HFFc6 (cell line): ENCODE measurements at regions not wholly inside any gene's neighbourhood (a gene's known extent, or its start where the extent isn't known, plus 50 kb on each side); places are given as distances from the start of the nearest gene placed in this dataset.

Source experiments
- DNase-seq: peaks from one replicate; pipeline ENCODE4 v3.0.0-alpha.2; 2018
- H3K27ac Mint-ChIP-seq: 2 replicates; pipeline ENCODE4 v1.8.0; 2020; ENCODE audit warnings: mild to moderate bottlenecking, mixed read lengths
- H3K27me3 Mint-ChIP-seq: 2 replicates; pipeline ENCODE4 v1.8.0; 2021; ENCODE audit warnings: mild to moderate bottlenecking, moderate library complexity, mixed read lengths; ENCODE audit not compliant: insufficient read depth
- H3K36me3 Mint-ChIP-seq: 2 replicates; pipeline ENCODE4 v1.8.0; 2021; ENCODE audit warnings: low read depth, mixed read lengths
- H3K4me1 Mint-ChIP-seq: 2 replicates; pipeline ENCODE4 v1.8.0; 2020; ENCODE audit warnings: low read depth, mixed read lengths
- H3K4me3 Mint-ChIP-seq: 2 replicates; pipeline ENCODE4 v1.8.0; 2020; ENCODE audit warnings: mild to moderate bottlenecking, moderate library complexity, mixed read lengths
- H3K9me3 Mint-ChIP-seq: 2 replicates; pipeline ENCODE4 v1.8.0; 2020; ENCODE audit warnings: mild to moderate bottlenecking, mixed read lengths
- CTCF ChIP-seq: fragments of 200-600 bp; sonication (generic); IDR thresholded peaks from 2 replicates; pipeline ENCODE4 v1.5.0; 2021; ENCODE audit warnings: antibody characterized with exemption, mild to moderate bottlenecking

DNA sequence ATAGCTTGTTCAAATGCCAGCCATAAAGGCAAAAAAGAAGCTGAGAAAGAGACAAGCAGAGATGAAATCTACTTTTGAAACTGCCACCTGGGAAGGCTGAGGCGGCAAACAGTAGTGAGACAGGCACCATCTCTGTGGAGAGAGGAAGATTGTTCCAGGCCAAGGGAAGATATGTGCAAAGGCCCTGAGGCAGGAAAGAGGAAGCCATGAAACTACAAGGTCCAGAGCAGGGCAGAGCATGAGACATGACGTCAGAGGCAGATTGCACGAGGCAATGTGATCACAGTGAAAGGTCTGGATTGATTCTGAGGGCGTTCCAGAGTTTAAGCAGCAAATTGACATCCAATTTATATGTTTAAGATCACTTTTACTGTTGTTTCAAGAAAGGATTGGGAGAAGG lies 226.1 kb downstream of the QDPR start:
- H3K36me3 Mint-ChIP-seq, result no peaks in the 10 kb centered on the region
- H3K9me3 Mint-ChIP-seq, result no peaks in the 10 kb centered on the region
- H3K4me1 Mint-ChIP-seq, result no peaks in the 10 kb centered on the region; the same call in 1 of the 2 replicates
- no peak overlapping the region for H3K27ac Mint-ChIP-seq
- no peak for TF ChIP-seq CTCF
- H3K4me3 Mint-ChIP-seq, result no peak overlapping the region
- DNase-seq, result no peak
- peaks cover 2% of the 10 kb centered on the region; the same call in 1 of the 2 replicates for H3K27me3 Mint-ChIP-seq

- H3K27me3 Mint-ChIP-seq, result peaks cover 2% of the 10 kb centered on the region; the same call in 1 of the 2 replicates
- no peaks in the 10 kb centered on the region; the same call in 1 of the 2 replicates for H3K4me1 Mint-ChIP-seq
- H3K27ac Mint-ChIP-seq, result no peak overlapping the region
- TF ChIP-seq CTCF, result no peak
- DNase-seq, result no peak
- no peaks in the 10 kb centered on the region for H3K36me3 Mint-ChIP-seq
- no peak overlapping the region for H3K4me3 Mint-ChIP-seq
- no peaks in the 10 kb centered on the region for H3K9me3 Mint-ChIP-seq
Measured at GRCh38 chr4:17284323-17285175, 227.3 kb downstream of the QDPR start.

DNA sequence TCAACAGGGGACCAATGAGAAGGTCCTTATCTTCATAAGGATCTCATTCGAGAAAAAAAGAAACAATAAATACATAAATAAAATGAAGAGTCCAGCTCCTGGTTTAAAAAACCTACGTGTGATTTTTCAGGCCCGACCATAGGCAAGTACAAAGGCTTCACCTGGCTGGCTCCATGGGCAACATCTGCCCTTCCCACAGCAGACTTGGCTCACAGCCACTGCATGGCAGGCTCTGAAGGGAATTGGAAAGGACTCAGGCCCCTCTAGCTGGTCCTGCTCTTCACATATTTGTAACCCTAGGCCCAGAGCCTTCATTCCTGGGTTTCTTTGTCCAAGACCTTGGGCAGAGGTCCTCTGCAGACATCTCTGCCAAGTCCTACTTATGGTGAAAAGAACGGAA lies 228.1 kb downstream of the QDPR start:
- no peak for TF ChIP-seq CTCF

DNA sequence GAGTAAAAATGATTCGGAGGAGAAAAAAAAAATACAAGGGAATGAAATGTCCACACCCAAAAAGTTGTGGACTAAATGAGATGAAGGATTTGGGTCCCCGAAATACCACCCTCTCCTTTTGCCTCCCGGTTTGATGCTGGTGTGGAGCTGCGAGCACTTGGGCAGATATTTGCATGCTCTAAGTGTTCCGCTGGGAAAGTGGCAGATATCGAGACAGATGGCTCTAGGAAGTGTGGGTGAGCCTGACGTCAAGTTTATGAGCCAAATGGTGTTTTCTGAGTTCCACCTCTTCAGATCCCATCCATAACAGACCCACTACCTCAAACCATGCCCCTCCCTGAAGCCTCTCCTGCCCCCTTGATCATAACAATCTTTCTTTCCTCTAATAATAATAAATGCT lies 228.6 kb downstream of the QDPR start:
- TF ChIP-seq CTCF, result no peak
- no peaks in the 10 kb centered on the region for H3K36me3 Mint-ChIP-seq
- H3K4me1 Mint-ChIP-seq, result no peaks in the 10 kb centered on the region; the same call in 1 of the 2 replicates
- H3K9me3 Mint-ChIP-seq, result no peaks in the 10 kb centered on the region
- no peak for DNase-seq
- H3K27me3 Mint-ChIP-seq, result peaks cover 2% of the 10 kb centered on the region
- H3K4me3 Mint-ChIP-seq, result no peak overlapping the region
- no peak overlapping the region for H3K27ac Mint-ChIP-seq

More for the DNA sequence above, 228.1 kb downstream of the QDPR start:
- no peak overlapping the region for H3K27ac Mint-ChIP-seq
- no peak for DNase-seq
- H3K4me3 Mint-ChIP-seq, result no peak overlapping the region
- no peaks in the 10 kb centered on the region for H3K36me3 Mint-ChIP-seq
- H3K27me3 Mint-ChIP-seq, result peaks cover 2% of the 10 kb centered on the region
- H3K4me1 Mint-ChIP-seq, result no peaks in the 10 kb centered on the region; the same call in 1 of the 2 replicates
- no peaks in the 10 kb centered on the region for H3K9me3 Mint-ChIP-seq

GRCh38 chr4:17280261-17281018 lies 231.4 kb downstream of the QDPR start:
- Mint-ChIP-seq H3K36me3 (no peaks in the 10 kb centered on the region; the same call in 1 of the 2 replicates), H3K27me3 (peaks cover 1% of the 10 kb centered on the region; the same call in 1 of the 2 replicates), H3K4me3 (no peak overlapping the region), H3K9me3 (no peaks in the 10 kb centered on the region), H3K4me1 (peaks cover 23% of the 10 kb centered on the region), H3K27ac (no peak overlapping the region)
- TF ChIP-seq CTCF, result peak; percentile 48; the same call in 1 of the 2 replicates
- DNase-seq, result peak; percentile 4
